K562 (cell line): ENCODE measurements at regions not wholly inside any gene's neighbourhood (a gene's known extent, or its start where the extent isn't known, plus 50 kb on each side); places are given as distances from the start of the nearest gene placed in this dataset.

Source experiments
- ATF3 ChIP-seq, 2 experiments: fragments of 450-650 bp in 1 of 2; sonication (generic) in 1 of 2; formaldehyde crosslinking in 1 of 2; IDR thresholded peaks in 1 of 2; conservative IDR thresholded peaks in 1 of 2; 2 replicates each; pipeline versions ENCODE4 v1.6.1 to v1.8.1; 2016 to 2023; ENCODE audit warnings: mild to moderate bottlenecking in 2 of 2, moderate library complexity in 2 of 2, inconsistent platforms in 1 of 2, missing genetic modification reagents in 1 of 2
- CEBPG ChIP-seq, 3 experiments: fragments of 200-800 bp in 1 of 3; sonication (Bioruptor generic) in 1 of 3; sonication (generic) in 1 of 3; formaldehyde crosslinking in 1 of 3; IDR thresholded peaks in 2 of 3; conservative IDR thresholded peaks in 1 of 3; 2 replicates each; pipeline versions ENCODE4 v1.6.1 to v1.8.0; 2016 to 2022; ENCODE audit warnings: missing compliant biosample characterization in 2 of 3, missing genetic modification characterization in 2 of 3, mild to moderate bottlenecking in 1 of 3, missing genetic modification reagents in 1 of 3
- CREB3L1 ChIP-seq: fragments of 450-650 bp; IDR thresholded peaks from 2 replicates; pipeline ENCODE4 v1.6.1; 2014; ENCODE audit warnings: low read depth, mild to moderate bottlenecking, moderate library complexity, borderline replicate concordance
- EHMT2 ChIP-seq: fragments of 450-650 bp; IDR thresholded peaks from 2 replicates; pipeline ENCODE4 v1.6.1; 2018; ENCODE audit warnings: antibody characterized with exemption
- ELF1 ChIP-seq: fragments of 200-800 bp; sonication (Bioruptor generic); IDR thresholded peaks from 2 replicates; pipeline ENCODE4 v1.6.1; 2016; ENCODE audit warnings: missing genetic modification characterization, missing compliant biosample characterization
- HNRNPUL1 ChIP-seq: fragments of 200-400 bp; formaldehyde crosslinking; IDR thresholded peaks from 2 replicates; pipeline ENCODE4 v1.6.1; 2017; ENCODE audit warnings: low read length
- MTA3 ChIP-seq: fragments of 450-650 bp; formaldehyde crosslinking; IDR thresholded peaks from 2 replicates; pipeline ENCODE4 v1.6.1; 2017; ENCODE audit warnings: mild to moderate bottlenecking, borderline replicate concordance
- RAD21 ChIP-seq, 2 experiments: fragments of 250-450 bp in 1 of 2; fragments of 450-650 bp in 1 of 2; sonication (Bioruptor Pico) in 1 of 2; formaldehyde crosslinking in 1 of 2; IDR thresholded peaks in 1 of 2; conservative IDR thresholded peaks in 1 of 2; 2 replicates each; pipeline versions ENCODE4 v1.4.0 to v1.8.0; 2020 to 2022; ENCODE audit warnings: mild to moderate bottlenecking in 2 of 2, moderate library complexity in 1 of 2
- STAT6 ChIP-seq: sonication (generic); formaldehyde crosslinking; IDR thresholded peaks from 2 replicates; pipeline ENCODE4 v1.8.1; 2023; ENCODE audit warnings: mild to moderate bottlenecking, missing genetic modification reagents
- UBTF ChIP-seq, 2 experiments: IDR thresholded peaks; 2 replicates each; pipeline ENCODE4 v1.6.1; 2012; ENCODE audit warnings: improper control_type of control experiment in 2 of 2, low read depth in 2 of 2, low read length in 2 of 2, borderline replicate concordance in 1 of 2
- XRCC4 ChIP-seq: IDR thresholded peaks from one replicate; pipeline ENCODE4 v1.6.1; 2011; ENCODE audit not compliant: insufficient read depth, insufficient read length; ENCODE audit errors: extremely low read depth
- ZBTB26 ChIP-seq: fragments of 450-650 bp; formaldehyde crosslinking; IDR thresholded peaks from 2 replicates; pipeline ENCODE4 v1.4.0; 2022; ENCODE audit warnings: missing genetic modification characterization
- ZNF253 ChIP-seq: fragments of 250-450 bp; sonication (Bioruptor Pico); conservative IDR thresholded peaks from 2 replicates; pipeline ENCODE4 v1.6.1; 2021; ENCODE audit warnings: mild to moderate bottlenecking
- ZNF655 ChIP-seq: fragments of 250-450 bp; sonication (Bioruptor Pico); IDR thresholded peaks from 2 replicates; pipeline ENCODE4 v1.5.0; 2021

- TF ChIP-seq UBTF (IDR thresholded peaks at IDR 0.05; ENCODE audit: borderline replicate concordance in 1 of 2, low read depth in 2 of 2, low read length in 2 of 2) (peak; percentile 61 to 93; a peak in 3 of 4 replicates), ATF3 (IDR thresholded peaks at IDR 0.05) (peak; percentile 67; the same call in 1 of the 2 replicates), ATF3 (CRISPR knock-in tag; conservative IDR thresholded peaks at IDR 0.05) (peak; percentile 36; the same call in 1 of the 2 replicates), MTA3 (peak; percentile 96), HNRNPUL1 (peak; percentile 89), ZBTB26 (CRISPR knock-in tag) (no peak), XRCC4 (no peak), CEBPG (CRISPR knock-in tag; IDR thresholded peaks at IDR 0.05) (no peak), CEBPG (tag; conservative IDR thresholded peaks at IDR 0.05 in 1 of 2, IDR thresholded peaks at IDR 0.05 in 1 of 2) (no peak), ZNF655 (CRISPR knock-in tag) (no peak), STAT6 (CRISPR knock-in tag) (no peak), RAD21 (CRISPR knock-in tag; conservative IDR thresholded peaks at IDR 0.05 in 1 of 2, IDR thresholded peaks at IDR 0.05 in 1 of 2) (peak; percentile 24 to 50; a peak in 2 of 4 replicates), CREB3L1 (peak; percentile 77; the same call in 1 of the 2 replicates), ELF1 (tag) (peak; percentile 41; the same call in 1 of the 2 replicates), EHMT2 (no peak), ZNF253 (CRISPR knock-in tag) (no peak)
These were observed 77.6 kb upstream of the GSE1 start (continued) for GRCh38 chr16:85535352-85536072.
